Left ventricle myocardium inferior (tissue), 1 donor: ENCODE measurements at regions not wholly inside any gene's neighbourhood (a gene's known extent, or its start where the extent isn't known, plus 50 kb on each side); places are given as distances from the start of the nearest gene placed in this dataset.

Experiments
- DNase-seq: peaks from one replicate; pipeline ENCODE4 v3.0.0-alpha.2; 2020
- H3K27ac ChIP-seq: fragments of 200-600 bp; replicated peaks from 2 replicates; pipeline ENCODE4 v1.8.0; 2021
- H3K27me3 ChIP-seq: fragments of 200-600 bp; 2 replicates; pipeline ENCODE4 v1.8.0; 2021; ENCODE audit warnings: low read depth
- H3K36me3 ChIP-seq: fragments of 200-600 bp; 2 replicates; pipeline ENCODE4 v1.8.0; 2021
- H3K4me1 ChIP-seq: fragments of 200-600 bp; 2 replicates; pipeline ENCODE4 v1.8.0; 2021
- H3K4me3 ChIP-seq: fragments of 200-600 bp; 2 replicates; pipeline ENCODE4 v1.8.0; 2021; ENCODE audit warnings: mild to moderate bottlenecking, moderate library complexity
- H3K9me3 ChIP-seq: fragments of 200-600 bp; replicated peaks from 2 replicates; pipeline ENCODE4 v1.8.0; 2021
- CTCF ChIP-seq: fragments of 200-600 bp; IDR thresholded peaks from 2 replicates; pipeline ENCODE4 v1.8.0; 2021; ENCODE audit warnings: antibody characterized with exemption, mild to moderate bottlenecking, borderline replicate concordance
- intact Hi-C: fragments of 100-400 bp; cut with micrococcal nuclease; formaldehyde crosslinking; loops from one replicate; pipeline ENCODE4 v1.11.0; 2022
- donor health status: DM: no; HTN: yes; CAD: no; lungs with severe emphysema.

DNA sequence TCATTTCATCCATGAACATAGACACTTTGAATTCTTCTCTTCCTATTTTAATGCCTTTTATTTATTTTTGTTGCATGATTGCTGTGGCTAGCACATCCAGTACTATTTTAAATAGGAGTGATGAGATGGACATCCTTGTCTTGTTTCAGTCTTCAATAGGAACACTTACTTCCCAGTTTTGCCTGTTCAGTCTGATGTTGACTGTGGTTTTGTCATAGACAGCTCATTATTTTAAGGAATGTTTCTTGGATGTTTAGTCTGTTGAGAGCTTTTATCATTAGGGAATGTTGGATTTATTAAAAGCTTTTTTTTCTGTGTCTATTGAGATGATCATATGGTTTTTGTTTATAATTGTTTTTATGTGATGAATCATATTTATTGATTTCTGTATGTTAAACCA lies 586.6 kb downstream of the SLITRK1 start:
- intact Hi-C loops, result no loop called here
- H3K4me1 ChIP-seq, result no peaks in the 10 kb centered on the region
- no peak overlapping the region for H3K27ac ChIP-seq
- peaks cover 42% of the 10 kb centered on the region for H3K9me3 ChIP-seq
- no peak for DNase-seq
- no peak for TF ChIP-seq CTCF
- H3K36me3 ChIP-seq, result no peaks in the 10 kb centered on the region
- H3K4me3 ChIP-seq, result no peak overlapping the region
- H3K27me3 ChIP-seq, result no peaks in the 10 kb centered on the region

- intact Hi-C loops, result no loop called here
- Histone ChIP-seq H3K27me3 (no peaks in the 10 kb centered on the region), H3K4me1 (no peaks in the 10 kb centered on the region), H3K27ac (no peak overlapping the region), H3K9me3 (peaks cover 4% of the 10 kb centered on the region), H3K36me3 (no peaks in the 10 kb centered on the region), H3K4me3 (no peak overlapping the region)
- no peak for DNase-seq
- no peak for TF ChIP-seq CTCF
Measured at GRCh38 chr13:83286737-83287136, 595.5 kb downstream of the SLITRK1 start.

GRCh38 chr13:83281654-83282053 lies 600.6 kb downstream of the SLITRK1 start:
- intact Hi-C loops, result no loop called here
- no peak for DNase-seq
- Histone ChIP-seq H3K9me3 (no peaks in the 10 kb centered on the region), H3K27me3 (no peaks in the 10 kb centered on the region), H3K4me3 (no peak overlapping the region), H3K4me1 (no peaks in the 10 kb centered on the region), H3K27ac (no peak overlapping the region), H3K36me3 (no peaks in the 10 kb centered on the region)
- TF ChIP-seq CTCF, result no peak

- Histone ChIP-seq H3K4me3 (no peak overlapping the region), H3K36me3 (no peaks in the 10 kb centered on the region), H3K4me1 (no peaks in the 10 kb centered on the region), H3K9me3 (no peaks in the 10 kb centered on the region), H3K27me3 (no peaks in the 10 kb centered on the region), H3K27ac (no peak overlapping the region)
- DNase-seq, result no peak
- TF ChIP-seq CTCF, result no peak
- intact Hi-C loops, result no loop called here
Measured at GRCh38 chr13:83274679-83275078, 607.6 kb downstream of the SLITRK1 start.

DNA sequence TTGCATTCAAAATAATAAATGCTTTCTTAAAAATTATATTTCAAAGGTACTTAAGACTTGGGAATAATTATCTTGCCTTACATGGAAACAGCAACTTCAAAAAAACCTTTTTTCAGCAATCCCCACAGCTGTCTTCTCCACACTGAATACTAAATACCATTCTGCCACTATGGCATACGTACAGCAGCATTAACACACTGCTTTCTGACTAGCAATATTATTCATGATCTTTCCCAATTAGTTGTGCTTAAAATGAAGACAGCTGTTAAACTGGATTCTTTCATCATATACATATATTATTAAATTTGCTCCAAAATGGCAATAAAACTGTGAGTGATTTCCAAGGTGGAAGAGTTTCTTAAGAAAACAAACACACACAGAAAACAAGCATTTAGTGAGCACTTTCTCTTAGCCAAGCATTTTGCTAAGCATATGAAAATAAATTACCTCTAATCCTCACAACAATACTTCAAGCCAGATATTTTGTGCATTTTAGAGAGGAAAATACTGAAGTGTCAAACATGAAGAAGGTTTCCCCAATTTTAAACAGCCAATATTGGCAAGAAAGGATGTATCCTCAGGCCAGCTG lies 609.5 kb downstream of the SLITRK1 start:
- DNase-seq, result no peak
- H3K4me3 ChIP-seq, result no peak overlapping the region
- no peaks in the 10 kb centered on the region for H3K27me3 ChIP-seq
- TF ChIP-seq CTCF, result no peak
- no peaks in the 10 kb centered on the region for H3K36me3 ChIP-seq
- H3K27ac ChIP-seq, result no peak overlapping the region
- no peaks in the 10 kb centered on the region for H3K9me3 ChIP-seq
- intact Hi-C loops, result no loop called here
- no peaks in the 10 kb centered on the region for H3K4me1 ChIP-seq
